Mucosa of gallbladder (tissue), 1 donor: ENCODE measurements at regions not wholly inside any gene's neighbourhood (a gene's known extent, or its start where the extent isn't known, plus 50 kb on each side); places are given as distances from the start of the nearest gene placed in this dataset.

Experiments used
- DNase-seq: peaks from one replicate; pipeline ENCODE4 v3.0.0-alpha.2; 2020; ENCODE audit warnings: low spot score
- donor health status: DM: no; HTN: no; CAD: no.

- no peak for DNase-seq
Measured at GRCh38 chr13:111949311-111949710, 117.6 kb upstream of the SOX1 start.

- no peak for DNase-seq
Measured at GRCh38 chr13:111950697-111951096, 116.3 kb upstream of the SOX1 start.

GRCh38 chr13:111952032-111952431 lies 114.9 kb upstream of the SOX1 start:
- no peak for DNase-seq

- no peak for DNase-seq
Measured at GRCh38 chr13:111952814-111953213, 114.1 kb upstream of the SOX1 start.

GRCh38 chr13:111953546-111954178 lies 113.3 kb upstream of the SOX1 start:
- DNase-seq, result no peak

GRCh38 chr13:111954661-111955411 lies 112.1 kb upstream of the SOX1 start:
- DNase-seq, result no peak

- no peak for DNase-seq
Measured at GRCh38 chr13:111955412-111956065, 111.4 kb upstream of the SOX1 start.

GRCh38 chr13:111956261-111957151 lies 110.4 kb upstream of the SOX1 start:
- no peak for DNase-seq

- no peak for DNase-seq
Measured at GRCh38 chr13:111957913-111958450, 109.0 kb upstream of the SOX1 start.

- DNase-seq, result no peak
Measured at GRCh38 chr13:111958612-111959395, 108.1 kb upstream of the SOX1 start.

- no peak for DNase-seq
Measured at GRCh38 chr13:111960152-111960772, 106.7 kb upstream of the SOX1 start.

GRCh38 chr13:111961236-111961635 lies 105.7 kb upstream of the SOX1 start:
- DNase-seq, result no peak

GRCh38 chr13:111961651-111962192 lies 105.2 kb upstream of the SOX1 start:
- no peak for DNase-seq

- no peak for DNase-seq
Measured at GRCh38 chr13:111962431-111962891, 104.5 kb upstream of the SOX1 start.

- DNase-seq, result no peak
Measured at GRCh38 chr13:111963031-111963430, 103.9 kb upstream of the SOX1 start.

GRCh38 chr13:111964411-111965035 lies 102.4 kb upstream of the SOX1 start:
- DNase-seq, result no peak

- no peak for DNase-seq
Measured at GRCh38 chr13:111965466-111966214, 101.3 kb upstream of the SOX1 start.

GRCh38 chr13:111966933-111967332 lies 100.0 kb upstream of the SOX1 start:
- DNase-seq, result no peak
